ENCODE measurements at regions not wholly inside any gene's neighbourhood (a gene's known extent, or its start where the extent isn't known, plus 50 kb on each side); places are given as distances from the start of the nearest gene placed in this dataset.

DNA sequence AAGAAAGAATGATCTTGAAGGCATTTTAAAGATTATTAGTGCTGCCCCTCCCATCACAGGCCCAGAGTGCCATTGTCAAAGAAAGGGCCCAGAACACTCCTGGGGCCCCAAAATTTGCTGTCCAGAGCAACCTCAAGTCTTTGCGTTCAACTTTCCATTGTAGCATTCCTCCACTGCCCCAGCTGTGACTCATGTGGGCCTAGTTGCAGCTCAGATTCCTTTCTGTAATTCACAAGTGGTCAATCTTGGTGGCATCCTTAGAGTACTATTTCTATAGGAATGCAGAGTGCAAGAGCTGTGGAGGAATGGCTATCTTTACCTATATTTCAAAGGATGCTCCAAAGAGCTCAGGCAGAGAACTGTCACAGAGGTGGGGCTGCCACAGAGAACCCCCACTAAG lies 1500.8 kb upstream of the IGFBP7 start:
- no peak for DNase-seq
- H3K27ac ChIP-seq: no peak overlapping the region
- no peak overlapping the region for H3K4me3 ChIP-seq
- ATAC-seq: no peak
- intact Hi-C loops (cut with DNase I): no loop called here
- TF ChIP-seq, protein P1, sequence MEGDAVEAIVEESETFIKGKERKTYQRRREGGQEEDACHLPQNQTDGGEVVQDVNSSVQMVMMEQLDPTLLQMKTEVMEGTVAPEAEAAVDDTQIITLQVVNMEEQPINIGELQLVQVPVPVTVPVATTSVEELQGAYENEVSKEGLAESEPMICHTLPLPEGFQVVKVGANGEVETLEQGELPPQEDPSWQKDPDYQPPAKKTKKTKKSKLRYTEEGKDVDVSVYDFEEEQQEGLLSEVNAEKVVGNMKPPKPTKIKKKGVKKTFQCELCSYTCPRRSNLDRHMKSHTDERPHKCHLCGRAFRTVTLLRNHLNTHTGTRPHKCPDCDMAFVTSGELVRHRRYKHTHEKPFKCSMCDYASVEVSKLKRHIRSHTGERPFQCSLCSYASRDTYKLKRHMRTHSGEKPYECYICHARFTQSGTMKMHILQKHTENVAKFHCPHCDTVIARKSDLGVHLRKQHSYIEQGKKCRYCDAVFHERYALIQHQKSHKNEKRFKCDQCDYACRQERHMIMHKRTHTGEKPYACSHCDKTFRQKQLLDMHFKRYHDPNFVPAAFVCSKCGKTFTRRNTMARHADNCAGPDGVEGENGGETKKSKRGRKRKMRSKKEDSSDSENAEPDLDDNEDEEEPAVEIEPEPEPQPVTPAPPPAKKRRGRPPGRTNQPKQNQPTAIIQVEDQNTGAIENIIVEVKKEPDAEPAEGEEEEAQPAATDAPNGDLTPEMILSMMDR (IDR thresholded peaks at IDR 0.05): no peak
- H3K36me3 ChIP-seq: no peaks in the 10 kb centered on the region
- no peaks in the 10 kb centered on the region for H3K4me1 ChIP-seq
- H3K9me3 ChIP-seq: no peaks in the 10 kb centered on the region
- no peaks in the 10 kb centered on the region for H3K27me3 ChIP-seq

DNA sequence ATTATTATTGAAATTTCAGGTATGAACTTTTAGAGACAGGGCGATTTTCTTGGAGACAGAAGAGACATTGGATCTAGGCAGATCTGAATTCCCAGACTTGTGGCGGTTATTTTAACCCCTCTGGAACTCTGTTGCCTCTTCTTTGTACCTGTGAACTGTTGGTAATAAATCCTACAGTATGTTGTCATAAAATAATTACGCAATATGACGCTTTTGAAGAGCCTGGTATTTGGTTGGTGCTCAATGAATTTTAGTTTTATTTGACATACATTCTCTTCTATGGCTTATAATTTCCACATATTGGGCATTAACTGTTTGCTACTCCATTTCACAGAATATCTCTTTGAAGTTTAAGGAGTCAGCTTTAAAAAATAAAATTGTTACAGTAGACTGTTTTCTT lies 1496.1 kb upstream of the IGFBP7 start:
- no peak overlapping the region for H3K4me3 ChIP-seq
- H3K27me3 ChIP-seq: no peaks in the 10 kb centered on the region
- no peak for ATAC-seq
- no peak overlapping the region for H3K27ac ChIP-seq
- no peaks in the 10 kb centered on the region for H3K36me3 ChIP-seq
- no peaks in the 10 kb centered on the region for H3K4me1 ChIP-seq
- TF ChIP-seq, protein P1 (IDR thresholded peaks at IDR 0.05): no peak
- DNase-seq: no peak
- intact Hi-C loops (cut with DNase I): no loop called here
- H3K9me3 ChIP-seq: no peaks in the 10 kb centered on the region

DNA sequence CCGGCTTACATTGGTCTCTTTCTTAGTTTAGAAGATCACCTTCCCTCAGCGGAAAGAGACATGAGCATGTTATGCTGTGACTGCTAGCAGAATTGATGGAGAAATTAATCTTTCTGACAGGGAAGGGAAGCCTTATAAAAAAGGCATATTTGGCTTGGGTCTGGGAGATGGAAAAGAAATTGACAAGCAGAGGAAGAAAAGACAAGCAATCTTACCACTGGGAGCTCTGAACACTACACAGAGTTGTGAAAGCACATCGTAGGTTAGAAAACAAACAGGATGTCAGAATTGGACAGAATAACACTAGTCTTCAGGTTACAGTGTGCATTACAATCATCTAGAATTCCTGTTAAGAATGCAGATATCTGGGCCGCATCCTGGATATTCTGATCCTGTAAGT lies 1493.8 kb upstream of the IGFBP7 start:
- Histone ChIP-seq H3K4me1 (no peaks in the 10 kb centered on the region), H3K9me3 (no peaks in the 10 kb centered on the region), H3K36me3 (no peaks in the 10 kb centered on the region), H3K27me3 (no peaks in the 10 kb centered on the region), H3K4me3 (no peak overlapping the region), H3K27ac (no peak overlapping the region)
- ATAC-seq (no peak), DNase-seq (no peak)
- intact Hi-C loops (cut with DNase I): no loop called here
- TF ChIP-seq, protein P1 (IDR thresholded peaks at IDR 0.05): no peak

DNA sequence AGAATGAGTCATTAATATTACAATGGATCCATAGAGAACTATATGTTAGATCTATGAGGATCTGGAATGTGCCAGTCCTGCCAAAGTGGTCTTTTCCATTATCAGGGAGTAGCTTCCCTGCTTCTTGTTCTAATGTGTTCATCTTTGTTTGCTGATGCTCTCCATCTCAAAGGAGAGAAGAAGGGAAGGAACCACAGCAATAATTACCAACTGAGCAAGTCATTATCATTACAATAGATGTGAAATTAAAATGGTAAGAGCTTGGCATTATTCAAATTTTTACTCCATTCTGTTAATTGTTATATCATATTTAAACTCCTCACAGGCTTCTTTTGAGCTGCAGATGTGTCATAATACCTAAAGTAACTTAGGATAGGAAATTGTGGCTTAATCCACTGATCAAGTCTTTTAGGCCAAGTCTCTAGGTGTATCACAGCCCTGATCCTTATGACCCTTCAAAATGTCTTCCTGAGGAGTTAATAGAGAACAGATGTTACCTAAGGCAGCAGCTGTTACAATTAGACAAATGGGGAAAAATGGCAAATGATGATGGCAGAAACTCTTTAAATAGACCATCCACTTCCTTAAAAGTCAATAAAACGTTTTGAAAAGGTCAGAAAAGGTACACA lies 1492.7 kb upstream of the IGFBP7 start:
- Histone ChIP-seq H3K27ac (no peak overlapping the region), H3K36me3 (no peaks in the 10 kb centered on the region), H3K9me3 (no peaks in the 10 kb centered on the region), H3K4me3 (no peak overlapping the region), H3K27me3 (no peaks in the 10 kb centered on the region), H3K4me1 (no peaks in the 10 kb centered on the region)
- no peak for ATAC-seq
- intact Hi-C loops (cut with DNase I): no loop called here
- DNase-seq: no peak
- TF ChIP-seq, protein P1 (IDR thresholded peaks at IDR 0.05): no peak

DNA sequence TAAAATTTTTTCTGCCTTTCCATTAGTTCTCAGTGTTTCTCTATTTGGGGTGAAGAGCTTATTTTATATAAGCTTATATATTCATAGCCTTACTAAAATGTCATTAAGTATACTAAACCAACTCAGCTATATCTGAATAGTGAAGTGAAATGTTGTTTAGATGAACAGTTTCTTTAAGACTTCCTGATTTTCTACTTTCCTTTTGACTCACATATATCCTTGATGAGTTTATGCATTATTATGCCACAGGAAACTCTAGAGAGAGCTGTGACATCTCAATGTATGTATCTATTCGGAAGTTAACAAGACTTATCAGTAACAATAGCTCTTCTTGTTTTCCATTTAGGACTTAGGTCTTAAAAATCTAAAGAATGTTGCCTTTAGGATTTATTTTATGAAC lies 1491.8 kb upstream of the IGFBP7 start:
- no peak for ATAC-seq
- Histone ChIP-seq H3K4me1 (no peaks in the 10 kb centered on the region), H3K36me3 (no peaks in the 10 kb centered on the region), H3K9me3 (no peaks in the 10 kb centered on the region), H3K27me3 (no peaks in the 10 kb centered on the region), H3K4me3 (no peak overlapping the region), H3K27ac (no peak overlapping the region)
- intact Hi-C loops (cut with DNase I): no loop called here
- TF ChIP-seq, protein P1 (IDR thresholded peaks at IDR 0.05): no peak
- DNase-seq: no peak

Data from left lung (tissue), 4 donors.